Vagina (tissue), 2 donors: ENCODE measurements at regions not wholly inside any gene's neighbourhood (a gene's known extent, or its start where the extent isn't known, plus 50 kb on each side); places are given as distances from the start of the nearest gene placed in this dataset.

Source experiments
- DNase-seq, 2 donors: peaks; one replicate each; pipeline ENCODE4 v3.0.0-alpha.2; 2017; ENCODE audit errors: extremely low spot score in 2 of 2
- H3K27ac ChIP-seq: fragments of 200-600 bp; sonication (generic); one replicate; pipeline ENCODE4 v1.5.1; 2019
- H3K27me3 ChIP-seq: fragments of 200-600 bp; sonication (generic); one replicate; pipeline ENCODE4 v1.5.1; 2019
- H3K36me3 ChIP-seq, 2 donors: fragments of 200-600 bp; sonication (generic); one replicate each; pipeline ENCODE4 v1.5.1; 2017 to 2019
- H3K4me1 ChIP-seq: fragments of 200-600 bp; sonication (generic); one replicate; pipeline ENCODE4 v1.5.1; 2019
- H3K4me3 ChIP-seq, 2 donors: fragments of 200-600 bp; sonication (generic); 1 replicate in 1 of 2; 2 replicates in 1 of 2; pipeline ENCODE4 v1.5.1; 2016 to 2019
- H3K9me3 ChIP-seq: fragments of 200-600 bp; sonication (generic); one replicate; pipeline ENCODE4 v1.5.1; 2019
- POLR2A ChIP-seq, 2 donors: fragments of 450-650 bp; IDR thresholded peaks; one replicate each; pipeline ENCODE4 v1.6.1; 2017; ENCODE audit warnings: antibody characterized with exemption in 2 of 2, mild to moderate bottlenecking in 2 of 2, moderate library complexity in 2 of 2
- POLR2AphosphoS5 ChIP-seq, 2 donors: sonication (generic); formaldehyde crosslinking; IDR thresholded peaks; one replicate each; pipeline ENCODE4 v1.9.0; 2017; ENCODE audit warnings: antibody characterized with exemption in 2 of 2, mild to moderate bottlenecking in 2 of 2, low read depth in 1 of 2; ENCODE audit not compliant: insufficient read depth in 1 of 2
- intact Hi-C: fragments of 100-400 bp; cut with DNase I; formaldehyde crosslinking; loops from one replicate; pipeline ENCODE4 v1.15.1; 2023
- TF ChIP-seq, protein P1 (sequence below), 3 experiments: fragments of 450-650 bp in 2 of 3; fragments of 200-600 bp in 1 of 3; sonication (generic) in 1 of 3; IDR thresholded peaks; one replicate each; pipeline ENCODE4 v1.5.1; 2017 to 2019; ENCODE audit warnings: antibody characterized with exemption in 3 of 3, mild to moderate bottlenecking in 2 of 3, moderate library complexity in 2 of 3

- H3K4me1 ChIP-seq: no peaks in the 10 kb centered on the region
- DNase-seq: no peak
- intact Hi-C loops: no loop called here
- no peaks in the 10 kb centered on the region for H3K27me3 ChIP-seq
- no peak overlapping the region for H3K4me3 ChIP-seq
- no peak overlapping the region for H3K27ac ChIP-seq
- TF ChIP-seq POLR2AphosphoS5 (IDR thresholded peaks at IDR 0.05; ENCODE audit: insufficient read depth in 1 of 2, low read depth in 1 of 2): no peak
- TF ChIP-seq, protein P1, sequence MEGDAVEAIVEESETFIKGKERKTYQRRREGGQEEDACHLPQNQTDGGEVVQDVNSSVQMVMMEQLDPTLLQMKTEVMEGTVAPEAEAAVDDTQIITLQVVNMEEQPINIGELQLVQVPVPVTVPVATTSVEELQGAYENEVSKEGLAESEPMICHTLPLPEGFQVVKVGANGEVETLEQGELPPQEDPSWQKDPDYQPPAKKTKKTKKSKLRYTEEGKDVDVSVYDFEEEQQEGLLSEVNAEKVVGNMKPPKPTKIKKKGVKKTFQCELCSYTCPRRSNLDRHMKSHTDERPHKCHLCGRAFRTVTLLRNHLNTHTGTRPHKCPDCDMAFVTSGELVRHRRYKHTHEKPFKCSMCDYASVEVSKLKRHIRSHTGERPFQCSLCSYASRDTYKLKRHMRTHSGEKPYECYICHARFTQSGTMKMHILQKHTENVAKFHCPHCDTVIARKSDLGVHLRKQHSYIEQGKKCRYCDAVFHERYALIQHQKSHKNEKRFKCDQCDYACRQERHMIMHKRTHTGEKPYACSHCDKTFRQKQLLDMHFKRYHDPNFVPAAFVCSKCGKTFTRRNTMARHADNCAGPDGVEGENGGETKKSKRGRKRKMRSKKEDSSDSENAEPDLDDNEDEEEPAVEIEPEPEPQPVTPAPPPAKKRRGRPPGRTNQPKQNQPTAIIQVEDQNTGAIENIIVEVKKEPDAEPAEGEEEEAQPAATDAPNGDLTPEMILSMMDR (IDR thresholded peaks at IDR 0.05): no peak
- no peak for TF ChIP-seq POLR2A (IDR thresholded peaks at IDR 0.05)
- peaks cover 0 to 3% of the 10 kb centered on the region in 2 donors for H3K36me3 ChIP-seq
- H3K9me3 ChIP-seq: no peaks in the 10 kb centered on the region
These were observed 68.9 kb downstream of the PEX11G start for GRCh38 chr19:7419777-7420439.

DNA sequence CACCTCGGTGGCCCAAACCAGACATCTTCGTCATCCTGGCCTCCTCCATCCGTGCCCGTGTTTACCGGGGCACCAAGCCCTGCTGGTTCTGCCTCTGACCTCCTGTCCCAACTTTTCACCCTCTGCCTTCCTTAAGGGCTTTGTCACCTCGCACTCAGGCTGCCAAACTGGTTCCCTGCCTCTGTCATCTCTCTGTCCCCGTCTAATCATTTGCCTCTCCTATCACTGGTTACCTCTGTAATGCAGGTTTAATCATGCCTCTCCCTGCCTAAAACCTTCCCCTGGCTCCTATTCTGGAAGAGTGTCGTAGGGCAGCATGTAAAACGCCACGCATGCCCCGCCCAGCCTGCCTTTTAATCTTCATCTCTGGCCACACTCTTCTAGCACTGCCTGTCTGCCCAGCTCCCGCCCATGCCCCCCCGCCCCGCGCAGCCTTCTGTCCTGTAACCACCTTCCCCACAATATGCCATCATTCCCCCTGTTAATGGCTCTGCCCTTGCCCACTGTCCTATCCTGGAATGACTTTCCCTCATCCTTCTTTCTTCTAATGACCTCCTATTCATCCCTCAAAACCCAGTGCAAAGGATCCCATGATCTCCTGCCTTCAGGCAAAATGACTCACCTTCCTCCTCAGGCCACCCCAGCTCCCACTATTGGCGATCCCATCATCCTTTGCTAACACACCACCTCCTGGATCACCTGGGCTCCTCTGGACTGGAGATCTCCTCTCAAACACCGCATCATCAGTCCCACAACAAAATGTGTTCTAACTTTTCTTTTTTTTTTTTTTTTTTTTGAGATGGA lies 66.7 kb downstream of the PEX11G start:
- TF ChIP-seq, protein P1 (IDR thresholded peaks at IDR 0.05): no peak
- TF ChIP-seq POLR2AphosphoS5 (IDR thresholded peaks at IDR 0.05; ENCODE audit: insufficient read depth in 1 of 2, low read depth in 1 of 2): peak in 1 of 2 donors; percentile 10
- no peak overlapping the region for H3K27ac ChIP-seq
- intact Hi-C loops: no loop called here
- DNase-seq: no peak
- no peaks in the 10 kb centered on the region for H3K9me3 ChIP-seq
- H3K4me3 ChIP-seq: no peak overlapping the region
- no peaks in the 10 kb centered on the region for H3K27me3 ChIP-seq
- H3K36me3 ChIP-seq: peaks cover 0 to 3% of the 10 kb centered on the region in 2 donors
- peaks cover 13% of the 10 kb centered on the region for H3K4me1 ChIP-seq
